NCI-H446 treated with DMSO at 0.1 percent for 48 hours (cell line): ENCODE measurements at regions not wholly inside any gene's neighbourhood (a gene's known extent, or its start where the extent isn't known, plus 50 kb on each side); places are given as distances from the start of the nearest gene placed in this dataset.
A peak's percentile ranks its signal among the peaks of the same experiment; 100 is the strongest.

Experiments used
- DNase-seq: peaks from one replicate; lab custom pipeline; 2025; lab: John Stamatoyannopoulos, UW

DNA sequence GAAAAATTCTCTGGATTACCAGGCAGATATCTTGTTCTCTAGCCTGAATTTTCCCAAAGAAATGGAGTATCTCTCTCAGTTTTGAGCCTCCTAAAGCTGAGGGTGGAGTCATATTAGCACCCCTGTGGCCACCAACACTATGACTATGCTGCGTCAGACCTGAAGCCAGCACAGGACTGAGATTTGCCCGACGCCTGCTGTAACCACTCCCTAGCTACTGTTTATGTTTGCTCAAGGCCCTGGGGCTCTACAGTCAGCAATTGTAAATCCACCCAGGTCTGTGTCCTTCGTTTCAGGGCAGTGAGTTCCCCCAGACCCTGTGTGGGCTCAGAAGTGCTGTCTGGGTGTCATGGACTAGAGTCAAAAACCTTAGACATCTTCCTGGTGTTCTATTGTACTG lies 61.4 kb downstream of the ZXDA start:
- no peak for DNase-seq

DNA sequence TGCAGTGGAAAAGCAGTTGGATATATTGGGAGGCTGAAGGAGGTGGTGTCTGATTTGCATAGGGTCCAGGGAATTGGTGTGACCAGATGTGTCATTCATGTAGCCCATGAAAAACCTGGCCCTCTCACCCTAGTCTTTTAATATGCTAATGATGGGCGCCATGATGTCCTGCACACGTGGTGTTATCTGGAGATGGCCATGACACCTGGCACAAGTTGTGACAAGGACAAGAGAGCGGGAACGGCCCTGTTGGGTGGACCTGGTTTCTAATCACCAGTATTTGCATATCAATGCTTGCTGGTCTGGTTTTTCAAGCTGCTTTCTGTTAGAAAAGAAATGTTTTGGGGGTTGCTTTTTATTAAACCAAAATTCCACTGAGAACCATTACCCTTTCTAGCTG lies 87.4 kb downstream of the ZXDA start:
- no peak for DNase-seq

DNA sequence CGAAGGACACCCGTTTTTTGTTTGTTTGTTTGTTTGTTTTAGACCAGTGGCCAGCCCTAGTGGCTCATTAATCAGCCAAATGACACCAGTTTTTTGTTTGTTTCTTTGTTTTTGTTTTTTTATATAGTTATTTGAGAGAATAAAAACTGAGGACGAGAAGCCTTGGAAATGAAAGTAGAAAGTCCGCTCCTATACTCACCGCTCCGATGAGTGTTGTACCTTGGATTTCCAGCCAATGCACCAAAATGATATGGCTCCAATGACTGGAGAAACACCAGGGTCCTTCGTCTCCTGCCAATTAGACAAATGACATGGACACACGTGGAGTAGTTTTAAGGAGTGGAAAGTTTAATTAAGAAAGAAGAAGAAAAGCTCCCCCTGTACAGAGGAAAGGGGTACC lies 87.9 kb downstream of the ZXDA start:
- no peak for DNase-seq

DNA sequence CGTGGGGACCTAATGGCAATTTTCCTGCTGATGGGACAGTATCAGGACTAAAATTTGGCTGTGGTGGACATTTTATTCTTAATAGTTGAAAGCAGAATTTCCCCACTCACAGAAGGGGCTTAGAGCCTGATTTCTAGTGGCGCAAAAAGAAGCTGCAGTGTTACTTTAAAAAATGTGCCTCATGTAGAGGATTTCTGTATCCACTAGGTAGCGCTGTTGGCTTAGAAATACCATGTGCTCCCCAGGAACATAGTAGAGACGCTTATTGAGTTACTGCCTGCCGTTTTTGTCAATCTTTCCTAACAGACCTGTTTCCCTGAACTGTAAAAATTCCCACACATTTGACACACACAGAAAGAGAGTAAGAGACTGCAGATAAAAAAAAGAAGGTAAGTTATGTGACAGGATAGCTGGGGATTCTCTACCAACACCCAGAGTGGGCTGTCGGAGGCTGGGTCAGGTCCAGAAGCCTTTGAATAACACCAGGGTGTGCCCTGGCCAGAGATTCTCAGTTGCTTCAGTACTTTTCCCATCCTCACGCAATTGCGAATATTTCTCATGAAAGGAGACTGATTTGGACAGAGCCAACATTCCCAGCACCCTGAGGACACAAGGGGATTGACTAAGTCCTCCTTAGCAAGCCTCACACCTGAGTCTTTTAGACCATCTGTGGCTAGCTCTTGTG lies 88.4 kb downstream of the ZXDA start:
- peak; percentile 19 for DNase-seq

DNA sequence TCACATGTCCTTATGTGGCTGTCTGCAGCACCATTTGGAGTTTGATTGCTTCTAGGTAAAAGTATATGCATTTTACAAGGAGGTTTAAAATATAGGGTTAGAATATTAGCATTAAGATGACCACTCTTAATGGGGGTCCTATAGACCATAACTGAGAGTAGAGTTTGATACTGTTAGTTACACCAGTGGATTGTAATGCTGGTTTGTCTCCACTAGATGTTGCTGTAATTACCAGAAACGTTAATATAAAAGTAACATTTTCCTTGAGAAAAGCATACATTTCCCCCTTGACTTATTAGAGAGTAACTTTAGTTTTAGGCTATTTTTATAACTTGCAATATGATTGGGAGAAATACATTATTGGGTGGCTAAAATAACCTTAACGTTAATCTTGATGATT lies 93.0 kb downstream of the ZXDA start:
- no peak for DNase-seq

DNA sequence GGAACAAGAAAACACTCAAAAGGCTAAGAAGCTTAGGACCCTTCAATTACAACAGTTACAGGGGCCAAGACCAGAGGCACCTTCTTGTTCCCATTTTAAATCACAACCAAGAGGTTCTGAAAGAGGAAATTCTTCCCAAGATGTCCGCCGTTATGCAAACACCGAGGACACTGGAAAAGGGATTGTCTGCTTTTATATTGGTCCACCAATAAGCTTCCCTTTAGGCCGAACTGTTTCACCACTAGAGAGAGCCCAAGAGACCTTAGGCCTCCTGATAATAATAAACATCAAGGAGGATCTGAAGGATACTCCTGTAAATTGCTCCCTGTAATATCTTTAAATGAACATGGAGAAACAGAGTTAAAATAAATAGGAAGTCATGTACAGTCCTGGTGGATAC lies 92.6 kb upstream of the NLRP2B start:
- no peak for DNase-seq

DNA sequence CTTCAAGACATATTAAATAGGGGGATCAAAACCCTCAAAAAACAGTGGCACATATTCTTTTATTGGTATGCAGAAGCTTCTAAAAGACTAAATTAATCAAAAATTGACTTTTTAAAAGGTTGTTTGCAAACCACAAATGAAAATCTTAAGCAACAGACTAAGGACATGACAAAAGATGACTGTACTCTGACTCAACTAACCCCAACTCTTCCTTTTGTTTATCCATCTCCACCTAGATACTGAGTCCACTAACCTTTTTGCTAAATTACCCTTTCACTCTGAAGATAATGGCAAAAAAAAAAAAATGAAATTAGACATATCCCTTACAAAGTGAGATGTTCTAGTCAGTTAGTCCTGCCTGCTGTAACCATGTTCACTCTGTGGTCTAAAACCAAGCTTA lies 91.6 kb upstream of the NLRP2B start:
- no peak for DNase-seq

DNA sequence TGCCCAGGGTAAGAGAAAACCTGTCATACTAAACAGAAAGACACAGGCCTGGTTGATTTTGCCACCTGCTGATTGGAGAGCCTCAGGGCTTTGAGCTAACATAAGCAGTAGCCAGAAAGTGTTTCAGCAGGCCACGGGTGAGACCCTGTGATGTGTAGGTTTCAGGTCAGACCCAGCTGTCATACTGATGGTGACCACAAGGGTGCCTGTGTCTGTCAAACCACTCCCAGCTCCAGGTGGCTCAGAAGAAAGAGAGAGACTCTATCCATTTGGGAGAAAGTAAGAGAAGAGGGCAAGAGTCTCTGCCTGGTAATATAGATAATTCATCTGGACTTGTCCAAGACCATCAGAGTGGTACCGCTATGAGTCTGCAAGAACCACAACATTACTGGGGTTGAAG lies 72.8 kb upstream of the NLRP2B start:
- DNase-seq: no peak

DNA sequence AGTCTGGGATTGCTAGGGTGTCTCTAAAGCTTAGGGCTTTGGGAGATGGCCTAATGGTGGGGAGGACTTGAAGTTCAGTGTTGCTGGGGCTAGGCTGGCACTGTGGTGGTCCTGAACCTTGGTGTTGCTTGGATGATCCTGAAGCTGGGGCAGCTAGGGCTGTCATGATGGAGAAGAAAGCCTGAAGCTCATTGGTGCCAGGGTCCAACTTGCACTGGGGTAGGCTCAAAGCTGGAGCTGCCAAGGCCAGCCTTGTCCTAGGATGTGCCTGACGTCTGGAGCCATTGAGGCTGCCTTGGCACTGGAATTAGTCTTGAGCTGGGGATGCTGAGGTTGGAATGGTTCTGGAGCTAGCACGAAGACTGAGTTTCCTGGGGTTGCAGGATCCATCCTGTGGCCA lies 61.0 kb upstream of the NLRP2B start:
- no peak for DNase-seq

DNA sequence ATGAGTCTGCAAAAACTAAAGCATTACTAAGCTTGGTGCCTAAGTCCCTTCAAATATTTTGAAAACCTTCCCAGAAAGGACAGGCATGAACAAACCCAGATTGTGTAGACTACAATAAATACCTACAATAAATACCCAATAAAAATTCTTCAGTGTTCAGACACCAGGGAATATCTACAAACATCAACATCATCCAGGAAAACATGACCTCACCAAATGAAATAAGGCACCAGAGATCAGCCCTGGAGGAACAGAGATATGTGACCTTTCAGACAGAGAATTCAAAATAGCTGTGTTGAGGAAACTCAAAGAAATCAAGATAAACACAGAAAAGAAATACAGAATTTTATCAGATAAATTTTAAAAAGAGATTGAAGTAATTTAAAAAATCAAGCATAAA lies 57.8 kb upstream of the NLRP2B start:
- no peak for DNase-seq
